ENCODE measurements at regions not wholly inside any gene's neighbourhood (a gene's known extent, or its start where the extent isn't known, plus 50 kb on each side); places are given as distances from the start of the nearest gene placed in this dataset.

- no peak for DNase-seq
These were observed 66.1 kb downstream of the LEPR start for GRCh38 chr1:65486613-65487012.

GRCh38 chr1:65489481-65489880 is 69.0 kb downstream of the LEPR start:
- no peak for DNase-seq

GRCh38 chr1:65490231-65491009 is 70.0 kb downstream of the LEPR start:
- DNase-seq = no peak

- DNase-seq = no peak
These were observed 71.0 kb downstream of the LEPR start for GRCh38 chr1:65491472-65491871.

- DNase-seq = no peak
These were observed 73.3 kb downstream of the LEPR start for GRCh38 chr1:65493802-65494201.

GRCh38 chr1:65494671-65495070 is 74.2 kb downstream of the LEPR start:
- DNase-seq = no peak

GRCh38 chr1:65495137-65495536 is 74.7 kb downstream of the LEPR start:
- no peak for DNase-seq

- DNase-seq = no peak
These were observed 76.9 kb downstream of the LEPR start for GRCh38 chr1:65497256-65497830.

- no peak for DNase-seq
These were observed 83.0 kb downstream of the LEPR start for GRCh38 chr1:65503427-65503826.

GRCh38 chr1:65504263-65504662 is 83.8 kb downstream of the LEPR start:
- no peak for DNase-seq

- DNase-seq = no peak
These were observed 85.3 kb downstream of the LEPR start for GRCh38 chr1:65505547-65506300.

- DNase-seq = no peak
These were observed 87.6 kb downstream of the LEPR start for GRCh38 chr1:65508051-65508450.

- no peak for DNase-seq
These were observed 89.6 kb downstream of the LEPR start for GRCh38 chr1:65509912-65510680.

GRCh38 chr1:65510961-65511360 is 90.5 kb downstream of the LEPR start:
- no peak for DNase-seq

- no peak for DNase-seq
These were observed 91.9 kb downstream of the LEPR start for GRCh38 chr1:65512383-65512782.

- no peak for DNase-seq
These were observed 92.7 kb downstream of the LEPR start for GRCh38 chr1:65512967-65513780.

GRCh38 chr1:65514041-65514440 is 93.6 kb downstream of the LEPR start:
- no peak for DNase-seq

- no peak for DNase-seq
These were observed 104.4 kb downstream of the LEPR start for GRCh38 chr1:65524931-65525265.

GRCh38 chr1:65525266-65526048 is 105.0 kb downstream of the LEPR start:
- DNase-seq = peak; percentile 41

- DNase-seq = no peak
These were observed 105.6 kb downstream of the LEPR start for GRCh38 chr1:65526049-65526556.

- no peak for DNase-seq
These were observed 106.7 kb downstream of the LEPR start for GRCh38 chr1:65527190-65527589.
